ENCODE measurements at regions not wholly inside any gene's neighbourhood (a gene's known extent, or its start where the extent isn't known, plus 50 kb on each side); places are given as distances from the start of the nearest gene placed in this dataset.
"Not testable (repeated sequence)": the region's sequence is repeated elsewhere in the genome, so short reads cannot be mapped to it uniquely, and the experiment has no call there.

DNA sequence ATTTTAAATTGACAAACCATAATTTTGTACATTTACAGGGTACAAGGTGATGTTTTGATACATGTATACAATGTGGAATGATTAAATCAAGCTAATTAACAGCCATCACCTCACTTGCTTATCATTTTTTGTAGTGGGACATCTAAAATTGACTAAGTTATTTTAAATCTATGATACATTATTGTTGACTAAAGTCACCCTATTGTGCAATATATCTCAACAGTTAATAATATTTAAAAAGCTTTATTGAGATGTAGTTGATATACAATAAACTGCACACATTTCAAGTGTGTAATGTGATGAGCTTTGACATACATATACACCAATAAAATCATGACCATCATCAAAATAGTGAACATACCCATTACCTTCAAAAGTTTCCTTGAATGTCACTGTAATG, 242.5 kb upstream of the PLXNA2 start:
- no peak for DNase-seq
- Histone ChIP-seq H3K27me3 (no peaks in the 10 kb centered on the region), H3K27ac (no peak overlapping the region), H3K4me1 (no peaks in the 10 kb centered on the region), H3K36me3 (no peaks in the 10 kb centered on the region), H3K9me3 (no peaks in the 10 kb centered on the region), H3K4me3 (no peak overlapping the region)
- TF ChIP-seq, protein P1, sequence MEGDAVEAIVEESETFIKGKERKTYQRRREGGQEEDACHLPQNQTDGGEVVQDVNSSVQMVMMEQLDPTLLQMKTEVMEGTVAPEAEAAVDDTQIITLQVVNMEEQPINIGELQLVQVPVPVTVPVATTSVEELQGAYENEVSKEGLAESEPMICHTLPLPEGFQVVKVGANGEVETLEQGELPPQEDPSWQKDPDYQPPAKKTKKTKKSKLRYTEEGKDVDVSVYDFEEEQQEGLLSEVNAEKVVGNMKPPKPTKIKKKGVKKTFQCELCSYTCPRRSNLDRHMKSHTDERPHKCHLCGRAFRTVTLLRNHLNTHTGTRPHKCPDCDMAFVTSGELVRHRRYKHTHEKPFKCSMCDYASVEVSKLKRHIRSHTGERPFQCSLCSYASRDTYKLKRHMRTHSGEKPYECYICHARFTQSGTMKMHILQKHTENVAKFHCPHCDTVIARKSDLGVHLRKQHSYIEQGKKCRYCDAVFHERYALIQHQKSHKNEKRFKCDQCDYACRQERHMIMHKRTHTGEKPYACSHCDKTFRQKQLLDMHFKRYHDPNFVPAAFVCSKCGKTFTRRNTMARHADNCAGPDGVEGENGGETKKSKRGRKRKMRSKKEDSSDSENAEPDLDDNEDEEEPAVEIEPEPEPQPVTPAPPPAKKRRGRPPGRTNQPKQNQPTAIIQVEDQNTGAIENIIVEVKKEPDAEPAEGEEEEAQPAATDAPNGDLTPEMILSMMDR (IDR thresholded peaks at IDR 0.05) = no peak
- TF ChIP-seq POLR2A (IDR thresholded peaks at IDR 0.05) (no peak), EP300 (IDR thresholded peaks at IDR 0.05; ENCODE audit: low read depth) (no peak), POLR2AphosphoS5 (IDR thresholded peaks at IDR 0.05) (no peak)
- in situ Hi-C loops (cut with MboI; ENCODE audit: low pct_ligation_motif_present in 1 of 4, low pct_unique_long_range_greater_than_20kb in 1 of 4, low sequenced_read_pairs in 3 of 4) (no loop called here), intact Hi-C loops (cut with DNase I; ENCODE audit: low total_unique reads) (no loop called here)

DNA sequence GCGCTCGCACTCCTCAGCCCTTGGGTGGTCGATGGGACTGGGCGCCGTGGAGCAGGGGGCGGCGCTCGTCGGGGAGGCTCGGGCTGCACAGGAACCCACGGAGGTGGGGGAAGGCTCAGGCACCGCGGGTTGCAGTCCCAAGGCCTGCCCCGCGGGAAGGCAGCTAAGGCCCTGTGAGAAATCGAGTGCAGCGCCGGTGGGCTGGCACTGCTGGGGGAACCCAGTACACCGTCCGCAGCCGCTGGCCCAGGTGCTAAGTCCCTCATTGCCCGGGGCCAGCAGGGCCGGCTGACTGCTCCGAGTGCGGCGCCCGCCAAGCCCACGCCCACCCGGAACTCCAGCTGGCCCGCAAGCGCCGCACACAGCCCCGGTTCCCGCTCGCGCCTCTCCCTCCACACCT, 244.2 kb upstream of the PLXNA2 start:
- H3K27me3 ChIP-seq; H3K9me3 ChIP-seq; DNase-seq; intact Hi-C loops (cut with DNase I; ENCODE audit: low total_unique reads); in situ Hi-C loops (cut with MboI; ENCODE audit: low pct_ligation_motif_present in 1 of 4, low pct_unique_long_range_greater_than_20kb in 1 of 4, low sequenced_read_pairs in 3 of 4); H3K4me3 ChIP-seq; H3K36me3 ChIP-seq; H3K4me1 ChIP-seq; H3K27ac ChIP-seq: not testable (repeated sequence)
- WGBS, 2 donors (ENCODE audit: low coverage in 1 of 2) = 95% methylated on average over 27 of the region's 36 CpGs; no CpG with 5 or more reads in 1 of the 2 donors

DNA sequence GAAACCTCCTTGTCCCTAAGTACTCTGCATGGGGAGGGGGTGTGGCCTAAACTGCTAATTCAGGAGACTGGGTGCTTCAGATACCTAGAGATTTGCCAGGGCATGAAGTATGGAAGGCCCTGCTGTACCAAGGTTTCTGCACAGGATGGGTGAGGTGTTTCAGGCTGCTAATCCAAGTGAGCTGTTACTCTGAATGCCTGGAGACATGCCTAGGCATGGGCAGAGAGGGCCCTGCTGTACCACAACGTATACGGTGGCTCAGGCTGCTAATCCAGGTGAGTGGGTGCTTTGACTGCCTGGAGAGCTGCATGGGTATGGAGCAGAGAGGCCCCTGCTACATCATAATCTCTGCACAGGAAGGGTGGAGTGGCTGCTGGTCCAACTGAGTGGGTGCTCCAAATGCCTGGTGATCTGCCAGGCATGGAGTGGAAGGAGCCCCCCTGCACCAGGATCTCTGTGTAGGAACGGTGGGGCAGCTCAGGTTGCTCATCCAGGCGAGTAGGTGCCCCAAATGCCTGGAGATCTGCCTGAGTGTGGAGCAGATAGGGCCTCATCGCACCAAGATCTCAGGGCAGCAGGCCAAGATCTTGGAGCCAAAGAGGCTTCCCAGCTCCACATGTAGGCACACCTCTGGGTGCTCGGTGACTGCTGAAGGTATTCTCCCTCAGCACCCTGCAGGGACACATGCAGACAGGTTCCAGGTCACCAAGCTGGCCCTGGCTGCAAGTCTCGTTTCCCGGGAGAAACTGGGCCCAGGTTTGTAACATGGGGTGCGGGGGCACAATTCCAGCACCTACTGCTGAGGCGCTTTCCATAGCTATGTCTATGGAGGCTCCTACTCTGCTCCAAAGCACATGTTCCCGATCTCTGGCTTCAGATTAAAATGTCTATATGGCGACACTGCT, 252.5 kb upstream of the PLXNA2 start:
- no peak for DNase-seq
- Histone ChIP-seq H3K27me3 (no peaks in the 10 kb centered on the region), H3K9me3 (no peaks in the 10 kb centered on the region), H3K27ac (no peak overlapping the region), H3K4me3 (no peak overlapping the region), H3K4me1 (no peaks in the 10 kb centered on the region), H3K36me3 (no peaks in the 10 kb centered on the region)
- in situ Hi-C loops (cut with MboI; ENCODE audit: low pct_ligation_motif_present in 1 of 4, low pct_unique_long_range_greater_than_20kb in 1 of 4, low sequenced_read_pairs in 3 of 4) = no loop called here
- intact Hi-C loops (cut with DNase I; ENCODE audit: low total_unique reads) = no loop called here
- TF ChIP-seq POLR2A (IDR thresholded peaks at IDR 0.05) (no peak), POLR2AphosphoS5 (IDR thresholded peaks at IDR 0.05) (no peak), EP300 (IDR thresholded peaks at IDR 0.05; ENCODE audit: low read depth) (no peak)
- TF ChIP-seq, protein P1 (IDR thresholded peaks at IDR 0.05) = no peak
- WGBS, 2 donors (ENCODE audit: low coverage in 1 of 2) = 88% methylated on average over 12 of the region's 12 CpGs; no CpG with 5 or more reads in 1 of the 2 donors

DNA sequence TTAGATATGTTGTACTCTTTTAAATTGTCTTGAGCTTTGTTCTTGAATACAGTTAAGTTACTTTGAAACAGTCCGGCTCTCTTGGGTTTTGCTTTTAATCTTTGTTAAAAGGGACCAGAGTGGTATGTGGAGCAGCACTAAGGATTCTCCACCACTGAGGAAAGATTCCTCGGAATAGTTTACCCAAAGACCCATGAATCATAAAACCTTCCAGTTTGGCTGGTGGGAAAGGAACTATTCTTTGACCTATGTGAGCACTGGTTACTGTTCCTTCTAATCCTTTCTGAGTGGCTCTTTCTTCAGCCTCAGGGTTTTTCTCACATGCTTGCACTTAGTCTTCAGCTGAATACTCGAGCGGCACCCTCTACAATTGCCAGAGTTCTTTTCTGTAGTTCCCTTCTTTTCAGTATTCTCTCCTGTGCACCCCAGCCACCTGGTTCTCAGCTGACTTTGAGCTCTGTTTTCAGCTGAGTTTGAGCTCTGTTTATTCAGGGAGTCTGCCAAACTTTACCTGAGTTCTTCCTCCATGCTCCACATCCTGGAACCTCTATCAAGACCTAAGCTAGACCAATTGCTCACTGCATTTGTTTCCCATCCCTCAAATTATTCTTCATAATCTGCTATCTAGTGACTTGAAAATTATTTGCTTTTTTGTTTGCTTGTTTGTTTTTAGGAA, 253.8 kb upstream of the PLXNA2 start:
- Histone ChIP-seq H3K4me3 (no peak overlapping the region), H3K9me3 (no peaks in the 10 kb centered on the region), H3K4me1 (no peaks in the 10 kb centered on the region), H3K27ac (no peak overlapping the region), H3K36me3 (no peaks in the 10 kb centered on the region), H3K27me3 (no peaks in the 10 kb centered on the region)
- no peak for TF ChIP-seq POLR2A (IDR thresholded peaks at IDR 0.05)
- TF ChIP-seq, protein P1 (IDR thresholded peaks at IDR 0.05) = no peak
- in situ Hi-C loops (cut with MboI; ENCODE audit: low pct_ligation_motif_present in 1 of 4, low pct_unique_long_range_greater_than_20kb in 1 of 4, low sequenced_read_pairs in 3 of 4) = no loop called here
- no peak for DNase-seq
- WGBS, 2 donors (ENCODE audit: low coverage in 1 of 2) = 61 to 71% methylated on average over 3 to 4 of the region's 4 CpGs
- intact Hi-C loops (cut with DNase I; ENCODE audit: low total_unique reads) = no loop called here
